K562 (cell line): ENCODE measurements at regions not wholly inside any gene's neighbourhood (a gene's known extent, or its start where the extent isn't known, plus 50 kb on each side); places are given as distances from the start of the nearest gene placed in this dataset.

Source experiments
- ATAC-seq: fragments of 200-7000 bp; cut with Tn5 transposase; 3 replicates; pipeline ENCODE4 v1.9.1; 2020; ENCODE audit warnings: moderate library complexity
- BruUV-seq: library from RNA; stranded (reverse); fragments of 400-500 nt; replicated peaks from 2 replicates; lab custom pipeline; 2021; lab: Mats Ljungman, UMichigan
- CTCF ChIA-PET: fragments of 300-600 bp; formaldehyde crosslinking; extraction: SDS; loops from one replicate; lab custom pipeline; 2021; ENCODE audit warnings: low intra/inter-chr PET ratio; lab: Yijun Ruan, JAX
- POLR2A ChIA-PET: fragments of 300-600, 350-650 bp; sonication (Branson Sonifier 250); formaldehyde crosslinking; extraction: SDS; loops from one replicate; lab custom pipeline; 2021; ENCODE audit warnings: antibody characterized with exemption, inconsistent platforms; lab: Yijun Ruan, JAX
- DNase-seq, 4 experiments: peaks; one replicate each; pipeline versions ENCODE4 v3.0.0 to v3.0.0-alpha.2; 2011 to 2018; ENCODE audit warnings: low spot score in 3 of 4, mixed read lengths in 3 of 4; ENCODE audit errors: extremely low read depth in 1 of 4
- FAIRE-seq: peaks from 2 replicates; lab custom pipeline; 2011; peaks lifted over from hg19 to GRCh38; lab: Jason Lieb, UNC
- H2AFZ ChIP-seq: 2 replicates; pipeline ENCODE4 v1.6.0; 2011; ENCODE audit warnings: low read depth, low read length, control low read depth, inconsistent platforms
- H3K27ac ChIP-seq: fragments of 200-600 bp; 3 replicates; pipeline ENCODE4 v1.8.0; 2011; ENCODE audit warnings: low read depth, mild to moderate bottlenecking, control low read depth, inconsistent platforms, low read length, moderate library complexity, mixed read lengths; ENCODE audit errors: extremely low read depth
- H3K27me3 ChIP-seq, 2 experiments: fragments of 300-600 bp in 1 of 2; 2 replicates in 1 of 2; 3 replicates in 1 of 2; pipeline versions ENCODE4 v1.6.0 to v1.8.0; 2011; ENCODE audit warnings: inconsistent platforms in 2 of 2, low read length in 2 of 2, mild to moderate bottlenecking in 1 of 2, mixed read lengths in 1 of 2, moderate library complexity in 1 of 2; ENCODE audit not compliant: control insufficient read depth in 2 of 2, insufficient read depth in 2 of 2
- H3K36me3 ChIP-seq: fragments of 300-600 bp; 3 replicates; pipeline ENCODE4 v1.8.0; 2011; ENCODE audit warnings: mild to moderate bottlenecking, low read length, inconsistent platforms; ENCODE audit not compliant: control insufficient read depth, insufficient read depth
- H3K4me1 ChIP-seq, 2 experiments: fragments of 200-600 bp in 1 of 2; replicated peaks in 1 of 2; 2 replicates in 1 of 2; 3 replicates in 1 of 2; pipeline versions ENCODE4 v1.5.1 to v1.8.0; 2011; ENCODE audit warnings: inconsistent platforms in 2 of 2, low read length in 2 of 2, mild to moderate bottlenecking in 1 of 2, mixed read lengths in 1 of 2, moderate library complexity in 1 of 2; ENCODE audit not compliant: control insufficient read depth in 2 of 2, insufficient read depth in 2 of 2
- H3K4me2 ChIP-seq: 2 replicates; pipeline ENCODE4 v1.6.1; 2011; ENCODE audit warnings: low read length, control low read depth, inconsistent platforms, mixed read lengths; ENCODE audit not compliant: insufficient read depth
- H3K4me3 ChIP-seq: fragments of 200-600 bp; sonication (generic), shearing (Covaris generic); 2 replicates; pipeline ENCODE4 v1.5.1; 2016; ENCODE audit warnings: control low read depth, inconsistent platforms
- H3K79me2 ChIP-seq: fragments of 200-600 bp; 3 replicates; pipeline ENCODE4 v1.8.0; 2011; ENCODE audit warnings: low read length, inconsistent platforms; ENCODE audit not compliant: control insufficient read depth, insufficient read depth
- H3K9ac ChIP-seq, 2 experiments: 2 replicates each; pipeline versions ENCODE4 v1.6.0 to v1.6.1; 2011; ENCODE audit warnings: low read depth in 2 of 2, low read length in 2 of 2, control low read depth in 1 of 2, inconsistent platforms in 1 of 2, mild to moderate bottlenecking in 1 of 2, mixed read lengths in 1 of 2; ENCODE audit not compliant: insufficient read depth in 1 of 2
- H3K9me1 ChIP-seq: one replicate; pipeline ENCODE4 v1.6.0; 2011; ENCODE audit warnings: inconsistent platforms, mild to moderate bottlenecking, low read length, moderate library complexity; ENCODE audit not compliant: control insufficient read depth, insufficient read depth
- H3K9me3 ChIP-seq: replicated peaks from 2 replicates; pipeline ENCODE4 v1.5.1; 2011; ENCODE audit warnings: low read depth, low read length, inconsistent platforms; ENCODE audit not compliant: control insufficient read depth, insufficient read depth
- H4K20me1 ChIP-seq: replicated peaks from 2 replicates; pipeline ENCODE4 v1.6.1; 2011; ENCODE audit warnings: low read length, inconsistent platforms, mixed read lengths; ENCODE audit not compliant: control insufficient read depth, insufficient read depth
- FOXJ2 ChIP-seq: fragments of 200-800 bp; sonication (Bioruptor generic); IDR thresholded peaks from 2 replicates; pipeline ENCODE4 v1.6.1; 2016; ENCODE audit warnings: missing genetic modification characterization, missing compliant biosample characterization
- HMG20A ChIP-seq: fragments of 450-650 bp; formaldehyde crosslinking; conservative IDR thresholded peaks from 2 replicates; pipeline ENCODE4 v1.4.0; 2020; ENCODE audit warnings: mild to moderate bottlenecking, mixed read lengths
- MCM7 ChIP-seq, 2 experiments: fragments of 450-650 bp; IDR thresholded peaks; 2 replicates each; pipeline ENCODE4 v1.6.1; 2016 to 2018
- NBN ChIP-seq: fragments of 450-650 bp; IDR thresholded peaks from 2 replicates; pipeline ENCODE4 v1.6.1; 2016; ENCODE audit warnings: low read depth, mild to moderate bottlenecking
- NRF1 ChIP-seq, 2 experiments: fragments of 450-650 bp; IDR thresholded peaks in 1 of 2; conservative IDR thresholded peaks in 1 of 2; 2 replicates each; pipeline ENCODE4 v1.6.1; 2014; ENCODE audit warnings: mild to moderate bottlenecking in 2 of 2
- SMARCA4 ChIP-seq: fragments of 450-650 bp; IDR thresholded peaks from 2 replicates; pipeline ENCODE4 v1.6.1; 2016
- ZFP1 ChIP-seq: fragments of 450-650 bp; formaldehyde crosslinking; IDR thresholded peaks from 2 replicates; pipeline ENCODE4 v1.4.0; 2020; ENCODE audit warnings: mild to moderate bottlenecking, mixed read lengths
- ZNF165 ChIP-seq: fragments of 250-450 bp; sonication (Bioruptor Pico); IDR thresholded peaks from 2 replicates; pipeline ENCODE4 v1.4.0; 2020; ENCODE audit warnings: borderline replicate concordance
- ZNF311 ChIP-seq: fragments of 250-450 bp; sonication (Bioruptor Pico); IDR thresholded peaks from 2 replicates; pipeline ENCODE4 v1.4.0; 2020; ENCODE audit warnings: mild to moderate bottlenecking, moderate library complexity
- ZNF668 ChIP-seq: fragments of 250-450 bp; sonication (Bioruptor Pico); IDR thresholded peaks from 2 replicates; pipeline ENCODE4 v1.8.0; 2022; ENCODE audit warnings: mild to moderate bottlenecking, inconsistent platforms
- WGBS: fragments of 100-300 bp; shearing (Covaris generic); methylation state at CpG from one replicate; pipeline ENCODE4 v1.1.6; 2016; ENCODE audit warnings: low coverage, mixed read lengths; ENCODE audit not compliant: insufficient coverage; ENCODE audit errors: missing lambda C conversion rate; 5-methylcytosine and 5-hydroxymethylcytosine counted together
- in situ Hi-C: fragments of 300-500 bp; cut with MboI; formaldehyde crosslinking; loops from 4 replicates; pipeline ENCODE4 v1.15.0; 2018; ENCODE audit warnings: inconsistent platforms, mixed read lengths
- intact Hi-C: fragments of 100-400 bp; cut with micrococcal nuclease; formaldehyde crosslinking; loops from 2 replicates; pipeline ENCODE4 v1.14.2; 2022
- TF ChIP-seq, protein P1 (sequence below): sonication (generic); formaldehyde crosslinking; IDR thresholded peaks from 2 replicates; pipeline ENCODE4 v1.8.0; 2022; ENCODE audit warnings: mild to moderate bottlenecking, missing genetic modification reagents
- TF ChIP-seq, protein P2 (sequence below): sonication (generic); formaldehyde crosslinking; IDR thresholded peaks from 2 replicates; pipeline ENCODE4 v1.8.1; 2023; ENCODE audit warnings: mild to moderate bottlenecking, missing genetic modification reagents

DNA sequence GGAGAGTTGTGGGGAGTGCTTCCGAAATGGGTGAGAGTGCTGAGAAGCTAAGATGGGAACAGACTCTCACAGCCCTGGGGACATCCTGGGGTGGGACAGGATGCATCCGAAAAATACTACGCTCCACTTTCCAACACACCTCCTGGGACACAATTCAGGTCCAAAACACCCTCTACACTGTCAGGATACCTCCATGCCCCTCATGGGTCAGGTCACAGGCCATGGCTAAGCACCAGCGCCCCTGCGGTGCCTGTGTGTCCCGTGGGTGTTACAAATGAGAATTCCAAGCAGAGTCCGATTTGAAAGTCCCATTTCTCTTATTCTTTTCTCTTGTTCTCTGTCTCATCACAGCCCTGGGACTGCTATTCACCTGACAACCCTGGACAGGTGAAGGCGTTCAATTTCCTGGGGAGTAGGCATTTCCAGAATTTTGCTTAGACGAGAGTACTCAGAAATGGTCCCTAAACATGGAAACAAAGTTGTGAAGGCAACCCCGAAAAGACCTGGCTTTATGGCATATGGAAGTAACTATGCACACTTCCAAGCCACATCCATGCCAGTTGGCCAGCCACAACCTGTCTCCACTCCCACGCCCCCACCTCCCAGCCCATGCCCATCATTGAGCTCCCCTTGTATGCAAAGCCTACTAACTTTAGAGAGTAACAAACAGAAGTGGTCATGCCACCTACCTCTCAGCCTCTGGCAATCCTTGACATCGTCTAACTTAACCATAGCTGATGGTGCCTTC is 87.9 kb upstream of the ZNF507 start:
- ATAC-seq (no peak), DNase-seq (no peak), FAIRE-seq (no peak)
- CTCF ChIA-PET = no interaction called here
- peaks cover 0 to under 1% of the 10 kb centered on the region in 2 experiments; a peak in 1 of 5 replicates for H3K4me1 ChIP-seq
- no peak overlapping the region for H3K4me3 ChIP-seq
- POLR2A ChIA-PET = interaction anchor here (0.9 kb wide), 1 partner anchor 11 kb away, joined by 3 read pairs; no protein-coding TSS in a partner anchor
- H3K9me3 ChIP-seq = no peaks in the 10 kb centered on the region
- BruUV-seq = no TSS peak
- H3K27ac ChIP-seq = no peak overlapping the region
- intact Hi-C loops (no loop called here), in situ Hi-C loops (no loop called here)
- H3K79me2 ChIP-seq = no peaks in the 10 kb centered on the region
- peaks cover 5 to 44% of the 10 kb centered on the region in 2 experiments; a peak in 4 of 5 replicates for H3K27me3 ChIP-seq
- WGBS = 0% methylated on average over 11 of the region's 12 CpGs
- H3K9me1 ChIP-seq = no peaks in the 10 kb centered on the region
- H3K36me3 ChIP-seq = no peaks in the 10 kb centered on the region
- no peak overlapping the region for H3K4me2 ChIP-seq
- no peaks in the 10 kb centered on the region; the same call in 1 of the 2 replicates for H4K20me1 ChIP-seq
- TF ChIP-seq MCM7 (IDR thresholded peaks at IDR 0.05) (no peak), ZNF311 (CRISPR knock-in tag) (no peak), HMG20A (CRISPR knock-in tag) (no peak), NBN (no peak), FOXJ2 (no peak), SMARCA4 (no peak), ZNF668 (no peak), NRF1 (conservative IDR thresholded peaks at IDR 0.05 in 1 of 2, IDR thresholded peaks at IDR 0.05 in 1 of 2) (no peak), ZNF165 (CRISPR knock-in tag) (no peak), ZFP1 (CRISPR knock-in tag) (no peak)
- TF ChIP-seq, protein P1, sequence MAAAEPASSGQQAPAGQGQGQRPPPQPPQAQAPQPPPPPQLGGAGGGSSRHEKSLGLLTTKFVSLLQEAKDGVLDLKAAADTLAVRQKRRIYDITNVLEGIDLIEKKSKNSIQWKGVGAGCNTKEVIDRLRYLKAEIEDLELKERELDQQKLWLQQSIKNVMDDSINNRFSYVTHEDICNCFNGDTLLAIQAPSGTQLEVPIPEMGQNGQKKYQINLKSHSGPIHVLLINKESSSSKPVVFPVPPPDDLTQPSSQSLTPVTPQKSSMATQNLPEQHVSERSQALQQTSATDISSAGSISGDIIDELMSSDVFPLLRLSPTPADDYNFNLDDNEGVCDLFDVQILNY = no peak
- TF ChIP-seq, protein P2, sequence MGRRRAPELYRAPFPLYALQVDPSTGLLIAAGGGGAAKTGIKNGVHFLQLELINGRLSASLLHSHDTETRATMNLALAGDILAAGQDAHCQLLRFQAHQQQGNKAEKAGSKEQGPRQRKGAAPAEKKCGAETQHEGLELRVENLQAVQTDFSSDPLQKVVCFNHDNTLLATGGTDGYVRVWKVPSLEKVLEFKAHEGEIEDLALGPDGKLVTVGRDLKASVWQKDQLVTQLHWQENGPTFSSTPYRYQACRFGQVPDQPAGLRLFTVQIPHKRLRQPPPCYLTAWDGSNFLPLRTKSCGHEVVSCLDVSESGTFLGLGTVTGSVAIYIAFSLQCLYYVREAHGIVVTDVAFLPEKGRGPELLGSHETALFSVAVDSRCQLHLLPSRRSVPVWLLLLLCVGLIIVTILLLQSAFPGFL (CRISPR knock-in tag) = no peak
- no peak overlapping the region for H3K9ac ChIP-seq
- no peak overlapping the region for H2AFZ ChIP-seq
